MG63 (cell line): ENCODE measurements at regions not wholly inside any gene's neighbourhood (a gene's known extent, or its start where the extent isn't known, plus 50 kb on each side); places are given as distances from the start of the nearest gene placed in this dataset.
"Not testable (repeated sequence)": the region's sequence is repeated elsewhere in the genome, so short reads cannot be mapped to it uniquely, and the experiment has no call there.

ENCODE experiments used
- DNase-seq: peaks from one replicate; pipeline ENCODE4 v3.0.0-alpha.2; 2020
- H3K27me3 ChIP-seq: fragments of 250-450 bp; sonication (Bioruptor Pico); 2 replicates; pipeline ENCODE4 v1.5.1; 2020; ENCODE audit warnings: mild to moderate bottlenecking, moderate library complexity
- H3K36me3 ChIP-seq: fragments of 250-450 bp; sonication (Bioruptor Pico); 2 replicates; pipeline ENCODE4 v1.5.1; 2020; ENCODE audit warnings: mild to moderate bottlenecking, moderate library complexity
- H3K4me3 ChIP-seq: fragments of 250-450 bp; sonication (Bioruptor Pico); 2 replicates; pipeline ENCODE4 v1.5.1; 2020; ENCODE audit warnings: mild to moderate bottlenecking, moderate library complexity
- H3K9me3 ChIP-seq: fragments of 250-450 bp; sonication (Bioruptor Pico); 2 replicates; pipeline ENCODE4 v1.5.1; 2020; ENCODE audit warnings: mild to moderate bottlenecking, moderate library complexity

DNA sequence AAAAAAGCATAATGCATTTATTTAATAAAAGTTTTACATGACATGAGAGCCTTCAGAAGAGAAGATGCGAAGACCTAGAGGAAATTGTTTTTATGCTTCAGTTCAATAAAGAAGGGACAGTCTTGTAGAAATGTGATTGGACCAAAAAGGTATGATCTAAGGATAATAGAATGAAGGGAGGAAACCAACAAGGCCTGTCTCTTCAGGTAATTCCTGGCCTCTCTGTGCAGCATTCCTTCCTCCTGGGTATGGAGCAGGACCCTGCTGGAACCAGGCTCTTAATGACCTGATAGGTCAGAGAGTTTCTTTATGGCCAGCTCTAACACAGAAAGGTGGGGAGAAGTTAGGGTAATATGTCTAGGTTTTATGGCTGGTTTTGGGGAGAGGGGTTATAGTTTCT is 162.8 kb upstream of the HEY2 start:
- Histone ChIP-seq H3K4me3 (no peak overlapping the region), H3K9me3 (no peaks in the 10 kb centered on the region), H3K36me3 (no peaks in the 10 kb centered on the region), H3K27me3 (no peaks in the 10 kb centered on the region)
- no peak for DNase-seq

DNA sequence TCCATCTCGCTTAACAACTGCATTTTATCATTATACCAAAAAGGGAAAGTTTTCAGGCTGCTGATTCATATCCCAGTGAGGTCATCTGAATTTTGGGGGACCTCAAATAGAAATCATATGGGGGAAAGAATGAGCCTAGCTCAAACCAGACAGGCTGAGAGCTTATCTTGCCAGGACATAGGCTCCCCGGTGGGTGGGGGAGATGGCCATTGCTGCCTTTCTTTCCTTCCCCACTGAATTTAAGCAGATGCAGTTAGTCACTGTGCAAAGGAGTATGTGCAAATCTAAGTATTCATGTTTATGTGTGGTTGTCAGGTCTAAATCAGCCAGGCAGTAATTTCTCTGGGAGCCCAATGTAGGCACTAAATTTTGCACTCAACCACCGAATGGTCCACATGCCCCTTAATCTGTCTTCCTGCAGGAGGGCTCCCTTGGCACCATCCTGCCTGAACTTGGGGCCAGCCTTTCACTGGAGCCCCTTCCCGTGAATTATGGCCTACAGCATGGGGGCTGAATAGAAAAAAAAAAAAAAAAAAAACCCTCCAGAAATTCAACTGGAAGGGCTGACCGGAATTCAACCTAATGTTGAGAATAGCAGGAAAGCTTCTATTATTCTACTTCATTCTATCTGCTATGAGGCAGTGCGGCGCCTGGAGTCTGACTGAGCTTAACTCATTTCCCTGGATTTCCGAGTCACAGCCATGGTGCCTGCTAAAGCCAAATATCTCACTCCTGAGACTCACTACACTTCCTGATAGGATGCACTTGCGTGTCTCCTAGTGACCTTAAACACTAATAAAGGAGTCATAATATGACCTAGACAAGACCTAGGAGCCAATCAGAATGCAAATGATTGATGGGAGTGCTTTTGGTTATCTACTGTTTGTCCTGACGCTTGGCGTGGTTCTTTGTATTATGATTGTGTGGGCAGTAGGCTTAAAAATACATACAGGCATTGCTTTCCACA is 161.5 kb upstream of the HEY2 start:
- DNase-seq, result no peak

DNA sequence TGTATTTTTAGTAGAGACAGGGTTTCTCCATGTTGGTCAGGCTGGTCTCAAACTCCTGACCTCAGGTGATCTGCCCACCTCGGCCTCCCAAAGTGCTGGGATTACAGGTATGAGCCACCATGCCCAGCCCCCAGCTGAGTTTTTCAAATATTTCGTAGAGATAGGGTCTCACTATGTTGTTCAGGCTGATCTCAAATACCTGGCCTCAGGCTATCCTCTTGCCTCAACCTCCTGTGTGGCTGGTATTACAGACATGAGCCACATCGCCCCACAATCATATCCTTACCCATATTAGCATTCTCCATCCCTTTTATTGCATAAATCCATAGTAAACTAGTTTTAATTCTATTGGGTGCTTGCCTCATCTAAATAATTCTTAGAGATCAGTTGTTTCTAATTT is 157.6 kb upstream of the HEY2 start:
- not testable (repeated sequence) for DNase-seq, H3K9me3 ChIP-seq, H3K4me3 ChIP-seq, H3K27me3 ChIP-seq, H3K36me3 ChIP-seq

More for the DNA sequence above, 161.5 kb upstream of the HEY2 start:
- H3K36me3 ChIP-seq, result no peaks in the 10 kb centered on the region
- H3K9me3 ChIP-seq, result no peaks in the 10 kb centered on the region
- H3K27me3 ChIP-seq, result no peaks in the 10 kb centered on the region
- H3K4me3 ChIP-seq, result no peak overlapping the region

DNA sequence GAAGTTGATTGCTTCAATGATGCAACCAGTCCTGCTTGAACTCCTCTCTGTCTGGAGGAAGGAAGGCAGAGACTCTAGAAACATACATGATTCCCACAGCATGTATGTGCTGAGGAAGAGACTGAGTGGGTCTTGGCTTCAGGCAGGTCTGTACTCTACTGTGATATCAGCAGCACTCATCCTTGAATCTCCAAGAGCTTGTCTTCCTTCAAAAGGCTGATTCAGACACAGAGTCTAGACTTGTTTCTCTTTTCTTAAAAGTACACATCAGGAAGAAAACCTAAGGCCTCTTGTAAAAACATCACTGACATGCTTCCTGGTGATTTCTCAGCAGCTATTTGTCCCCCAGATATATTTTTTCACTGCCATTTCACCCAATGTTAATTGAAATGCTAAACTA is 155.7 kb upstream of the HEY2 start:
- no peak for DNase-seq
- H3K9me3 ChIP-seq, result no peaks in the 10 kb centered on the region
- H3K4me3 ChIP-seq, result no peak overlapping the region
- no peaks in the 10 kb centered on the region for H3K36me3 ChIP-seq
- H3K27me3 ChIP-seq, result no peaks in the 10 kb centered on the region

DNA sequence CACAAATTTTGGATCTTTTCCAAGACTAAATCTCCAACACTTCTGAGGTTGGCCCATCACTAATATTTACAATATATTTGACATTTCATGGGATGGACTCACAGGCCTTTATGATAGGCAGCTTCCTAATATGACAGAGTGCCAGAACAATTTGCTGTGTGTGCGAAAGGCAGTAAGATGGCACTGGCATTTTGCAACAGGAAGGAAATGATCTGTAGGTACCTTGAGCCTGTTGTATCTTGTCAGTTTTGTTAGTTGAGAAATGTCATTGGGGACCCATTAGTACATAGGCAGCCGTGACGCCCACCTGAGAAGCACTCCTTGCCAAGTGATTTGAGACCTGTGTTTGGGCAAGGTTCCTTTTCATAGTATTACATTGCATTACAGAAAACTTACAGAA is 153.4 kb upstream of the HEY2 start:
- H3K4me3 ChIP-seq, result no peak overlapping the region
- no peaks in the 10 kb centered on the region for H3K9me3 ChIP-seq
- no peaks in the 10 kb centered on the region for H3K27me3 ChIP-seq
- H3K36me3 ChIP-seq, result no peaks in the 10 kb centered on the region
- DNase-seq, result no peak

DNA sequence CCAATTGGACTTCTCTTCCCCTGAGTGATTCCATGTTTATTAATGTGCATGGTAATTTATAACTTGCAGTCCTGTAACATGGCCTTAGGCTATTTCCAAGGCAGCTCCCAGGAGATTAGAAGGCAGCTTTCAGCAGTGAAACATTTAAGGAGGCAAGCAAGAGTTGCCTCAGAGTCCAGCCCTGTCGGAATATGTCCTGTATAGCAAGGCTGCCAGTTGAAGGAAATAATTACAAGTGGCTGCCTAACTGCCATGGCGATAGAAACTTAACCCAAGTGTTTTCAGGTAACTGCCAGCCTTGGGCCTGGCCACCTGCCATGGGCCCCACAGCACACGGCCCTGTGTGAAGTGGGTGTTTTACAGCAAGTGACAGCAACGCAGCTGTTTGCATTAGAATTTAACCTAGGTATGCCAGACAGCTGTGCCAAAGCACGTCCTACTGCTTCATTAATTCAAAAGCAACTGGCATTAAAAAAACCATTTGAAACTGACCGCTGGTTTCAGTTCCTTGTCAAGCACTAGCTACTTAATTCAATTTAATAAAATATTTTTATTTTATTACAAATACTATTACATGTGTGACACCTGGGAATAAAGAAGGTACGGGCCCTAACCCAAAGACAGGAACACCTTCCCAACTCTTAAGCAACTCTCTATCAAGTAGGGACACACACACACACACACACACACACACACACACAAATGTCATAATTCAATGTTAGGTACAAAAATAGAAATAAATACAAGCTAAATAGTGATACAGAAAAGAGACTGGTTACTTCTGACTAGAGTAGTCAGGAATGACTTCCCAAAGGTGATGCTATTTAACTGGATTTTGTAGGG is 151.8 kb upstream of the HEY2 start:
- Histone ChIP-seq H3K36me3 (no peaks in the 10 kb centered on the region), H3K27me3 (no peaks in the 10 kb centered on the region), H3K9me3 (no peaks in the 10 kb centered on the region), H3K4me3 (no peak overlapping the region)
- no peak for DNase-seq

DNA sequence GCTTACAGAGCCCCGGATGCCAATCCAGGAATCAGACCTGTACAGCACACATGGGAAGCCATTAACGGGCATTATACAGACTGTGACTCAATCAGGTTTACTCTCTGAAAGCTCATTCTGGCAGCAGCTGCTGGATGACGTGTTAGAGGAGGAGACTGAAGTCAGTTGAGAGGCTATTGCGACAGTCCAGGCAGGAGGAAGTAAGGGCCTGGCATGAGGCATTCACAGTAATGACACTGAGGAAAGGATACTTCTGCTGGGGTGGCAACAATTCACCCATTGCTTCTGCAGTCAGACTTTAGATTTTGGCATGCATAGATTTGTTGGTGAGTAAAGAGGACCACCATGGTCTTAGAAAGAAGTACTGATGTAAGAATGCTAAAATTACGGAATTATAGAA is 151.0 kb upstream of the HEY2 start:
- Histone ChIP-seq H3K9me3 (no peaks in the 10 kb centered on the region), H3K27me3 (no peaks in the 10 kb centered on the region), H3K4me3 (no peak overlapping the region), H3K36me3 (no peaks in the 10 kb centered on the region)
- peak; percentile 70 for DNase-seq

DNA sequence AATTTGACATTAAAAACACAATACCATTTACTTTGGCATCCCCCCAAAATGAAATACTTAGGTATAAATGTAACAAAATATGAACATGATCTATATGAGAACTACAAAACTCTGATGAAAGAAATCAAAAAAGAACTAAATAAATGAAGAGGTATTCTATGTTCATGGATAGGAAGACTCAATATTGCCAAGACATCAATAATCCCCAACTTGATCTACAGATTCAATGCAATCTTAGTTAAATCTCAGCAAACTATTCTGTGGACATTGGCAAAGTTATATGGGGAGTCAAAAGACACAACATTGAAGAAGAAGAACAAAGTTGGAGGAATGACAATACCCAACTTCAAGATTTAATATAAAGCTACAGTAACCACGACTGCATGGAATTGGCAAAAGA is 145.2 kb upstream of the HEY2 start:
- Histone ChIP-seq H3K4me3 (no peak overlapping the region), H3K27me3 (no peaks in the 10 kb centered on the region), H3K9me3 (no peaks in the 10 kb centered on the region), H3K36me3 (no peaks in the 10 kb centered on the region)
- DNase-seq, result no peak

DNA sequence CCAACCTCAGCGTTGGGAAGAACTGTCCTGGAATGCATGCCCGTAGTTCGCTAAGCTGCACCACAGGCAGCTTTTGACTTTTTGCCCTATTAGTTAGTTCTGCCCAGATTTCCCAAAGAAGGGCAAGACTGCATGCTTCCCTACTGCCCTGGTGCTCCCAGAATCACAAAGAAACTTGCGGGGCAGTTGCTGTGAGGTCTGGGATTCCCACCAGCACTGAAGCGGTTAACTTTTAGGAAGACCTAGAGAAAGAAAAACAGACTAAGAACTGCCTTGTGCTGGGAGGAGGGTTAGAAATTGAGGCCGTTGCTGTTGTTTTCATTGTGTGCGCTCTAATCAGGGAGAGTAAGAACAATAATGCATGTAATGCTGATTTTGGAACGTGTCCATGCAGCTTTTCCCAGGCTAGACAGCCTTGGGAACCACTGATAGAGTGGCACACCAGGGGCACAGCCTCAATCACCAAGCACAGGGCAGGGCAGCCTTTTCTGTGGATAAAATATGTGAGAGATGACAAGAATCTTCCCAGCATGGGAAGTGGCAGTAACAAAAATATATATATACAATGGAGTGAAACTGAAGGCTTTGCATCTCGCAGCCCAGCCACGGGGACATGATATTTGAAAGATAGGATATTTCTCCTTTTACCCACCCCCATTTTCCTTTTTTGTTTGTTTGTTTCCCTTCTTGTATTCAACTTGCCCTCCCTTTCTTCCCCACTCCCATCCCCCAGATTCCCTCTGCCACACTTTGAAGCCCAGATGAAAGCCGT is 137.7 kb upstream of the HEY2 start:
- Histone ChIP-seq H3K9me3 (no peaks in the 10 kb centered on the region), H3K4me3 (no peak overlapping the region), H3K27me3 (no peaks in the 10 kb centered on the region), H3K36me3 (no peaks in the 10 kb centered on the region)
- DNase-seq, result no peak

DNA sequence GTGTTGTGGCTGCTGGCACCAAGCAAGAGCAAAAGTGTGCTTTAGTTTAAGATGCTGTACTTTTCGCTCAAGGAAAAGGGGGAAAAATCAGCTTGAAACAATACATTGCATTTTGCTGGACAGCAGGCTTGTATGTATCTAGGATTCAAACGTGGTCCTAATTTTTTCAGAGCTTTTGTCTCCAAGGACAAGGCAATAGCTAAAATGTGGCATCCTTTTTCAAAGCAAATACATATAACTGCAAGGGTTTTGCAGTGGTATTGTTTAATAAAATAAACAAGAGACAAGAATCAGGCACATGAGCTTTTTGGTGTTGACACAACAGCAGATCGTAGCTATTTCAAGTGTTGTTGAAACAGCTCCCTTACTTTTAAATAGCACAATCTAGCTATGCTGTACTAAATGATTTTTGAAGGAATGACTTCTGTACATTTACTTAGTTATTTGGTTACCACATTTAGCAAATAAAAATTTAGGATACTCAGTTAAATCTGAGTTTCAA is 137.0 kb upstream of the HEY2 start:
- no peaks in the 10 kb centered on the region for H3K9me3 ChIP-seq
- no peaks in the 10 kb centered on the region for H3K36me3 ChIP-seq
- no peaks in the 10 kb centered on the region for H3K27me3 ChIP-seq
- no peak for DNase-seq
- no peak overlapping the region for H3K4me3 ChIP-seq

DNA sequence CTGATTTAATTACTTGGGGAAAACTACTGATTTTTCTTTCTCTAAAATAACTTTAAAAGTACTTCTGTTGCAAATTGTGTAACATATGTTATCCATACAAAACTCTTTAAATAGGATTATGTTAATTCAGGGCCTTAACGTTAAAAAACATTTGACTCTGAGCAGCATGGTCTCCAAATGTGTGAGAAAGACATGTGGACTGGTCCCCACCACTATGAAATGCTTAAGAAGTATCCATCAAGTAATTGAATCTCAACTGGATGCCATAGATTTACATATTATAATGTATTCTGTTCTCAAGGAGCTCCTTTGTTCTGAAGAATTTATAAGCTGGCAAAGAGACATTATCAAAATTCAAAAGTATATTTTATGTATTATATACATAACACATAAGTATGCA is 130.8 kb upstream of the HEY2 start:
- Histone ChIP-seq H3K27me3 (no peaks in the 10 kb centered on the region), H3K4me3 (no peak overlapping the region), H3K9me3 (no peaks in the 10 kb centered on the region), H3K36me3 (no peaks in the 10 kb centered on the region)
- no peak for DNase-seq

DNA sequence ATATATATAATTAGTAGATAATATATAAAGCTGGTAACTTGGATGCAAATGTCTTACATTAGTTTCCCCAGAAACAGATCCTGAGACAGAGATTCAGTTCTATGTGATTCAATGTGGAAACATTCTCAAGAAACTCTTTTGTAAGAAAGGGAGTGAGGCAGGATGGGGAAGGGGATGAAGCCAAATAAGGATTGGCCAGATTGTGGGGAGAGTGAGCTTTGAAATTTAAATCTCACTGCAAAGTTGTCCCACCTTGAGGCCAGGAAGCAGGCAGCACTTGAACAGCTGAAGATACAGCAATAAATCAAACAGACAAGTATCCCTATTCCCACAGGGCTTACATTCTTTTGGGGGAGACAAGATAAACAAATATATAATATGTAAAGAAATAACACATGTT is 126.3 kb upstream of the HEY2 start:
- DNase-seq, result no peak
- no peaks in the 10 kb centered on the region for H3K36me3 ChIP-seq
- H3K9me3 ChIP-seq, result no peaks in the 10 kb centered on the region
- H3K27me3 ChIP-seq, result no peaks in the 10 kb centered on the region
- no peak overlapping the region for H3K4me3 ChIP-seq

DNA sequence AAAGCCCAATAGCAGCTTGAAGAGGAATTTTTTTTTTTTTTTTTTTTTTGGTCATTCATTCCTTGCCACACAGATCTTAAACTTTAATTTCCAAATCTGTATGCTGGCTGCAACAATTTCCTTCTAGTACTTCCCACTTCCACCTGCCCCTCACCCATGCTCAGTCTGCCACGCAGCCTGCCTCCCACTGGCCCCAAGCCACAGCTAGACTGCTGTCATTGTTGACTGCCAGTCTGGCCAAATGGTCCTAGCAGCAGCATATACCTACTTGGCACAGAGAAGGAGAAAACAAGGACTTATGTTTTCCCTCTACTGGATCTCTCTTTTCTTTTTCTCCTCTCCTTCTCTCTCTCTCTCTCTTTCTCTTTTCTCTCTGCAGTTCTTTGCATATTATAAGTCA is 118.3 kb upstream of the HEY2 start:
- no peaks in the 10 kb centered on the region for H3K9me3 ChIP-seq
- no peak for DNase-seq
- H3K36me3 ChIP-seq, result no peaks in the 10 kb centered on the region
- H3K27me3 ChIP-seq, result no peaks in the 10 kb centered on the region
- no peak overlapping the region for H3K4me3 ChIP-seq

DNA sequence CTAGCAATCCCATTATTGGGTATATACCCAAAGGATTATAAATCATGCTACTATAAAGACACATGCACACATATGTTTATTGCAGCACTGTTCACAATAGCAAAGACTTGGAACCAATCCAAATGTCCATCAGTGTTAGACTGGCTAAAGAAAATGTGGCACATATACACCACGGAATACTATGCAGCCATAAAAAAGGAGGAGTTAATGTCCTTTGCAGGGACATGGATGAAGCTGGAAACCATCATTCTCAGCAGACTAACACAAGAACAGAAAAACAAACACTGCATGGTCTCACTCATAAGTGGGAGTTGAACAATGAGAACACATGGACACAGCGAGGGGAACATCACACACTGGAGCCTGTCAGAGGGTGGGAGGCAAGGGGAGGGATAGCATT is 113.4 kb upstream of the HEY2 start:
- H3K36me3 ChIP-seq, H3K27me3 ChIP-seq, DNase-seq, H3K4me3 ChIP-seq, H3K9me3 ChIP-seq: not testable (repeated sequence)

DNA sequence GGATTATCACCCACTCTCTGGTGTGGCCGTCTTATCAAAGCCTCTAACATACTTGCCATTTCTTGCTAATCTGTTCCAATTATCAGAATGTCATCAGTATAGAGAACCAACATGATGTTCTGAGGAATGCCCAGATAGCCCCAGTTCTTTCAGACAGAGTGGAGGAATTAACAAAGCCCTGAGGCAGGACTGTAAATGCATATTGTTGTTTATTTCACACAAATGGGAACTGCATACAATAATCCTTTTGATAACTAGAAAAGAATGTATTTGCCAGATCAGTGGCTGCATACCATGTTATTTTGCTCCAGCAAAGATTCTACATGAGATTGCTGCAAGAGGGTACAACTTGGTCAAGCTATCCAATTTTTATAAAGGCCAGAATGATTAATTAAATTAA is 112.8 kb upstream of the HEY2 start:
- no peak overlapping the region for H3K4me3 ChIP-seq
- H3K36me3 ChIP-seq, result no peaks in the 10 kb centered on the region
- H3K9me3 ChIP-seq, result no peaks in the 10 kb centered on the region
- H3K27me3 ChIP-seq, result no peaks in the 10 kb centered on the region
- DNase-seq, result no peak

DNA sequence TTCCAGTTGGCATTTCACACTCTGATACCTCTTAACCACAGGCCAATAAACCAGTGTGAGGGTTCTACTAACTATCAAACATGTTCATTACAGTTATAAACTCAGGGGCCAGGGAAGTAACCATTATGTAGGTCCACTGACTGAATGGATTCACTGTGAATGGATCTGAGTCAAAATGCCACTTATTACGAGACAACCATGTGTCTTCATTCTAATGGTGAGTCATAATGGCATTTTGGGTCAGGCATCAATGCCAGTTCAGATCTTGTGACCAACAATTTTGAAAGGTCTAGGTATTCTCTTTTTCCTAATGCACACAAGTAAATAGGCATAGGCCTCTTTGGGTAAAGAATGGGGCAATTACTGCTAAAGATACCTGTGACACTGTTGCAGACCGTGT is 112.2 kb upstream of the HEY2 start:
- no peaks in the 10 kb centered on the region for H3K9me3 ChIP-seq
- H3K36me3 ChIP-seq, result no peaks in the 10 kb centered on the region
- H3K4me3 ChIP-seq, result no peak overlapping the region
- no peak for DNase-seq
- no peaks in the 10 kb centered on the region for H3K27me3 ChIP-seq

DNA sequence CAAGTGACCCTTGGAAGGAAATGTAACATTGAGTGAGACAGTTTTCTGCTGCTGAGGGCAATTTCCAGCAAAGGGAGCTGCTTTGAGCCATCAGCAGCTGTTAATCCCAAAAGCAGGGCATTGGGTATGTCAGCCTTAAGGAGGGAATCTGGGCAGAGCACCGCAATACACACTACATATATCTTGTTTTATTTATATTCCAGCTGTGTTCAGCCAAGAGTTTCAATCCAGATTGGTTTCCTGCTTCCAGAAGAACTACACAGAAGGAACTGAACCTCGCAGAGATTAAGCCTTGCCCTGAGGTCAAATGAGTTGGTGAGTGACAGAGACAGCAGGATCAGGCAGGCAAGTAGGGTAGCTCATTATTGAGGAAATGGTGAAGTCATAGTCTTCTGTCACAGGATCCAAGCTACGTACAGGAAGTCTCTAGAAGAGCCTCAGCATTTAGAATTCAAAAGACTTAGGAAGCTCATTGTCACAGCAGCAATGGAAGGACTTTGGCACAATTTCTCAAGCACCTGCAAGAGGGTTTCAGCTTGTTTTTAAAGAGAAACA is 109.9 kb upstream of the HEY2 start:
- Histone ChIP-seq H3K9me3 (no peaks in the 10 kb centered on the region), H3K36me3 (no peaks in the 10 kb centered on the region), H3K4me3 (no peak overlapping the region), H3K27me3 (no peaks in the 10 kb centered on the region)
- no peak for DNase-seq
